Colonic mucosa (tissue), 4 donors: ENCODE measurements at regions not wholly inside any gene's neighbourhood (a gene's known extent, or its start where the extent isn't known, plus 50 kb on each side); places are given as distances from the start of the nearest gene placed in this dataset.

Experiments used
- DNase-seq: peaks from one replicate; pipeline ENCODE4 v3.0.0-alpha.2; 2020
- H3K27ac ChIP-seq: fragments of 200-600 bp; one replicate; pipeline ENCODE4 v1.8.0; 2021
- H3K27me3 ChIP-seq: fragments of 200-600 bp; one replicate; pipeline ENCODE4 v1.8.0; 2021
- H3K36me3 ChIP-seq: fragments of 200-600 bp; one replicate; pipeline ENCODE4 v1.8.0; 2021
- H3K4me1 ChIP-seq: fragments of 200-600 bp; one replicate; pipeline ENCODE4 v1.8.0; 2021; ENCODE audit warnings: mild to moderate bottlenecking
- H3K4me3 ChIP-seq: fragments of 200-600 bp; one replicate; pipeline ENCODE4 v1.8.0; 2021
- H3K9ac ChIP-seq, 2 donors: one replicate each; pipeline ENCODE4 v1.7.0; 2013; ENCODE audit warnings: control low read depth in 2 of 2, low read depth in 2 of 2, low read length in 2 of 2
- H3K9me3 ChIP-seq: fragments of 200-600 bp; one replicate; pipeline ENCODE4 v1.8.0; 2021
- CTCF ChIP-seq: fragments of 200-600 bp; IDR thresholded peaks from one replicate; pipeline ENCODE4 v1.8.0; 2022; ENCODE audit warnings: antibody characterized with exemption, mild to moderate bottlenecking
- intact Hi-C: fragments of 100-400 bp; cut with DNase I; formaldehyde crosslinking; loops from one replicate; pipeline ENCODE4 v1.14.1; 2022
- donor health status: healthy.
- donor health status: DM: no; HTN: no; CAD: no.
- donor health status: DM: no; HTN: no; CAD: no.

GRCh38 chr18:55642191-55642590 lies 54.2 kb upstream of the TCF4 start:
- intact Hi-C loops: no loop called here
- DNase-seq: no peak

GRCh38 chr18:55641486-55641885 lies 53.5 kb upstream of the TCF4 start:
- Histone ChIP-seq H3K36me3 (no peaks in the 10 kb centered on the region), H3K9me3 (no peaks in the 10 kb centered on the region), H3K27ac (no peak overlapping the region), H3K4me1 (no peaks in the 10 kb centered on the region), H3K4me3 (no peak overlapping the region), H3K9ac (no peak overlapping the region), H3K27me3 (no peaks in the 10 kb centered on the region)
- TF ChIP-seq CTCF: no peak
- DNase-seq: no peak
- intact Hi-C loops: no loop called here

More at GRCh38 chr18:55642191-55642590, 54.2 kb upstream of the TCF4 start:
- no peak overlapping the region for H3K27ac ChIP-seq
- no peaks in the 10 kb centered on the region for H3K27me3 ChIP-seq
- H3K9me3 ChIP-seq: no peaks in the 10 kb centered on the region
- no peak overlapping the region for H3K9ac ChIP-seq
- no peaks in the 10 kb centered on the region for H3K36me3 ChIP-seq
- no peak overlapping the region for H3K4me3 ChIP-seq
- H3K4me1 ChIP-seq: no peaks in the 10 kb centered on the region
- no peak for TF ChIP-seq CTCF
